HCT116 (cell line): ENCODE measurements at regions not wholly inside any gene's neighbourhood (a gene's known extent, or its start where the extent isn't known, plus 50 kb on each side); places are given as distances from the start of the nearest gene placed in this dataset.

Source experiments
- ATAC-seq: fragments of 200-7000 bp; cut with Tn5 transposase; 2 replicates; pipeline ENCODE4 v1.9.1; 2020; ENCODE audit warnings: mild to moderate bottlenecking, moderate library complexity
- BruUV-seq: library from RNA; stranded (reverse); fragments of 400-500 nt; replicated peaks from 2 replicates; lab custom pipeline; 2021; lab: Mats Ljungman, UMichigan
- CTCF ChIA-PET: fragments of 300-600 bp; sonication (Branson Sonifier 250); formaldehyde crosslinking; loops from one replicate; lab custom pipeline; 2021; ENCODE audit warnings: antibody characterized with exemption; lab: Charles Lee
- POLR2A ChIA-PET: fragments of 300-600, 350-600 bp; sonication (Branson Sonifier 250); formaldehyde crosslinking; loops from one replicate; lab custom pipeline; 2021; ENCODE audit warnings: antibody characterized with exemption; lab: Charles Lee
- RAD21 ChIA-PET, 2 experiments: fragments of 300-600 bp; sonication (Branson Sonifier 250); formaldehyde crosslinking; loops; one replicate each; lab custom pipeline; 2023; ENCODE audit warnings: low total read pairs in 2 of 2; ENCODE audit not compliant: uncharacterized antibody in 2 of 2, unreplicated experiment in 2 of 2, low non-redundant PET in 1 of 2; lab: Charles Lee
- DNase-seq: peaks from one replicate; pipeline ENCODE4 v3.0.0-alpha.2; 2010; ENCODE audit warnings: low read depth, low spot score
- H2AFZ ChIP-seq: fragments of 200-600 bp; shearing (Covaris generic), sonication (generic); 2 replicates; pipeline ENCODE4 v1.6.1; 2017; ENCODE audit warnings: low read depth, mixed run types, mixed read lengths, antibody characterized with exemption, low read length; ENCODE audit not compliant: poor library complexity, severe bottlenecking
- H3K27ac ChIP-seq: 2 replicates; pipeline ENCODE4 v1.5.1; 2012; ENCODE audit warnings: low read depth, low read length
- H3K27me3 ChIP-seq: fragments of 200-600 bp; sonication (generic); 2 replicates; pipeline ENCODE4 v1.6.1; 2016; ENCODE audit warnings: mixed run types, low read length, mixed read lengths; ENCODE audit not compliant: insufficient read depth
- H3K36me3 ChIP-seq, 2 experiments: fragments of 200-500 bp in 1 of 2; fragments of 200-600 bp in 1 of 2; sonication (Bioruptor generic) in 1 of 2; sonication (generic) in 1 of 2; 2 replicates each; pipeline versions ENCODE4 v1.5.1 to v1.6.1; 2014 to 2016; ENCODE audit warnings: low read length in 2 of 2, inconsistent platforms in 1 of 2, mixed read lengths in 1 of 2, mixed run types in 1 of 2; ENCODE audit not compliant: insufficient read depth in 2 of 2, control insufficient read depth in 1 of 2
- H3K4me1 ChIP-seq, 2 experiments: fragments of 200-600 bp in 1 of 2; sonication (generic) in 1 of 2; 2 replicates each; pipeline versions ENCODE4 v1.5.1 to v1.6.1; 2012 to 2017; ENCODE audit warnings: low read length in 2 of 2, inconsistent platforms in 1 of 2, mild to moderate bottlenecking in 1 of 2, mixed read lengths in 1 of 2, mixed run types in 1 of 2, moderate library complexity in 1 of 2; ENCODE audit not compliant: insufficient read depth in 2 of 2, control insufficient read depth in 1 of 2
- H3K4me2 ChIP-seq: fragments of 200-600 bp; sonication (generic); 2 replicates; pipeline ENCODE4 v1.6.1; 2017; ENCODE audit warnings: mixed run types, low read length, mixed read lengths
- H3K4me3 ChIP-seq, 2 experiments: fragments of 200-600 bp in 1 of 2; sonication (generic) in 1 of 2; replicated peaks in 1 of 2; 2 replicates each; pipeline ENCODE4 v1.5.1; 2011 to 2016; ENCODE audit warnings: low read length in 2 of 2, control low read depth in 1 of 2, low read depth in 1 of 2, mild to moderate bottlenecking in 1 of 2, mixed read lengths in 1 of 2, mixed run types in 1 of 2
- H3K79me2 ChIP-seq: fragments of 200-600 bp; sonication (generic); 2 replicates; pipeline ENCODE4 v1.6.1; 2017; ENCODE audit warnings: mild to moderate bottlenecking, mixed run types, low read length, moderate library complexity, mixed read lengths; ENCODE audit not compliant: insufficient read depth
- H3K9ac ChIP-seq: fragments of 200-600 bp; sonication (generic); 2 replicates; pipeline ENCODE4 v1.6.1; 2016; ENCODE audit warnings: low read length, mixed read lengths
- H3K9me2 ChIP-seq: fragments of 200-600 bp; sonication (generic), shearing (Covaris generic); 2 replicates; pipeline ENCODE4 v1.6.1; 2017; ENCODE audit warnings: mixed run types, mild to moderate bottlenecking, moderate library complexity; ENCODE audit not compliant: insufficient read depth
- H3K9me3 ChIP-seq, 2 experiments: fragments of 200-500 bp in 1 of 2; fragments of 200-600 bp in 1 of 2; sonication (Bioruptor generic) in 1 of 2; sonication (generic) in 1 of 2; 2 replicates each; pipeline ENCODE4 v1.6.1; 2014 to 2017; ENCODE audit warnings: low read length in 2 of 2, mixed read lengths in 2 of 2, inconsistent platforms in 1 of 2, low read depth in 1 of 2, mild to moderate bottlenecking in 1 of 2, mixed run types in 1 of 2, moderate library complexity in 1 of 2; ENCODE audit not compliant: control insufficient read depth in 1 of 2, insufficient read depth in 1 of 2
- H4K20me1 ChIP-seq: fragments of 200-600 bp; sonication (generic), shearing (Covaris generic); 2 replicates; pipeline ENCODE4 v1.6.1; 2017; ENCODE audit warnings: mixed run types, mild to moderate bottlenecking, moderate library complexity; ENCODE audit not compliant: insufficient read depth
- CEBPB ChIP-seq: IDR thresholded peaks from 2 replicates; pipeline ENCODE4 v1.6.1; 2012; ENCODE audit warnings: low read depth
- CTCF ChIP-seq, 3 experiments: fragments of 200-600 bp in 1 of 3; sonication (generic) in 1 of 3; IDR thresholded peaks in 2 of 3; conservative IDR thresholded peaks in 1 of 3; 2 replicates each; pipeline ENCODE4 v1.5.1; 2012 to 2017; ENCODE audit warnings: low read depth in 2 of 3, low read length in 2 of 3, antibody characterized with exemption in 1 of 3, borderline replicate concordance in 1 of 3, control low read depth in 1 of 3, mild to moderate bottlenecking in 1 of 3, mixed read lengths in 1 of 3, mixed run types in 1 of 3, moderate library complexity in 1 of 3; ENCODE audit not compliant: insufficient read depth in 1 of 3
- EGR1 ChIP-seq: IDR thresholded peaks from 2 replicates; pipeline ENCODE4 v1.6.1; 2012; ENCODE audit warnings: low read depth
- ELF1 ChIP-seq: IDR thresholded peaks from 2 replicates; pipeline ENCODE4 v1.6.1; 2012; ENCODE audit warnings: low read depth, borderline replicate concordance
- EZH2 ChIP-seq: fragments of 200-600 bp; sonication (generic); IDR thresholded peaks from 2 replicates; pipeline ENCODE4 v1.6.1; 2017; ENCODE audit warnings: antibody characterized with exemption, mixed run types
- EZH2phosphoT487 ChIP-seq: fragments of 200-600 bp; IDR thresholded peaks from 2 replicates; pipeline ENCODE4 v1.6.1; 2018; ENCODE audit warnings: antibody characterized with exemption, borderline replicate concordance
- FOSL1 ChIP-seq: IDR thresholded peaks from 2 replicates; pipeline ENCODE4 v1.6.1; 2012; ENCODE audit warnings: low read depth
- JUND ChIP-seq: IDR thresholded peaks from 2 replicates; pipeline ENCODE4 v1.6.1; 2012
- MAX ChIP-seq: IDR thresholded peaks from 2 replicates; pipeline ENCODE4 v1.6.1; 2012
- POLR2A ChIP-seq: IDR thresholded peaks from 2 replicates; pipeline ENCODE4 v1.7.0; 2011; ENCODE audit warnings: borderline replicate concordance; ENCODE audit not compliant: insufficient read depth, insufficient read length; ENCODE audit errors: extremely low read depth
- POLR2AphosphoS5 ChIP-seq: IDR thresholded peaks from 2 replicates; pipeline ENCODE4 v1.6.1; 2011; ENCODE audit warnings: mild to moderate bottlenecking, low read depth, low read length, moderate library complexity
- RAD21 ChIP-seq: IDR thresholded peaks from 2 replicates; pipeline ENCODE4 v1.6.1; 2012; ENCODE audit warnings: low read depth, mild to moderate bottlenecking
- SP1 ChIP-seq: IDR thresholded peaks from 2 replicates; pipeline ENCODE4 v1.6.1; 2012; ENCODE audit warnings: low read depth
- TCF7L2 ChIP-seq: IDR thresholded peaks from 2 replicates; pipeline ENCODE4 v1.7.0; 2011; ENCODE audit warnings: borderline replicate concordance, inconsistent platforms; ENCODE audit not compliant: insufficient read depth, insufficient read length; ENCODE audit errors: extremely low read depth
- YY1 ChIP-seq: IDR thresholded peaks from 2 replicates; pipeline ENCODE4 v1.6.1; 2011; ENCODE audit warnings: low read length, low read depth, moderate library complexity, mild to moderate bottlenecking; ENCODE audit not compliant: insufficient replicate concordance; ENCODE audit errors: extremely low read depth
- ZBTB33 ChIP-seq: IDR thresholded peaks from 2 replicates; pipeline ENCODE4 v1.6.1; 2011; ENCODE audit warnings: mild to moderate bottlenecking, low read length, moderate library complexity; ENCODE audit not compliant: insufficient replicate concordance; ENCODE audit errors: extremely low read depth
- ZFX ChIP-seq: fragments of 450-650 bp; IDR thresholded peaks from 2 replicates; pipeline ENCODE4 v1.6.1; 2017
- ZNF274 ChIP-seq: fragments of 200-500 bp; sonication (Bioruptor generic); IDR thresholded peaks from 2 replicates; pipeline ENCODE4 v1.6.1; 2014; ENCODE audit warnings: mild to moderate bottlenecking, low read depth, low read length, inconsistent platforms
- intact Hi-C: fragments of 100-400 bp; cut with micrococcal nuclease; formaldehyde crosslinking; loops from 2 replicates; pipeline ENCODE4 v1.10.0; 2022
- TF ChIP-seq, protein P1 (sequence below): IDR thresholded peaks from 2 replicates; pipeline ENCODE4 v1.6.1; 2012; ENCODE audit warnings: low read depth

- Histone ChIP-seq H3K4me1 (no peaks in the 10 kb centered on the region), H3K9ac (no peak overlapping the region), H3K36me3 (no peaks in the 10 kb centered on the region), H3K9me3 (no peaks in the 10 kb centered on the region), H3K4me3 (no peak overlapping the region), H2AFZ (no peak overlapping the region), H3K9me2 (no peaks in the 10 kb centered on the region), H3K4me2 (no peak overlapping the region), H3K27ac (no peak overlapping the region), H4K20me1 (no peaks in the 10 kb centered on the region), H3K79me2 (no peaks in the 10 kb centered on the region), H3K27me3 (peaks cover 63% of the 10 kb centered on the region)
- ChIA-PET RAD21 (no interaction called here), CTCF (no interaction called here), POLR2A (no interaction called here)
- intact Hi-C loops, result no loop called here
- TF ChIP-seq EZH2phosphoT487, result no peak
- TF ChIP-seq EGR1, result no peak
- no peak for TF ChIP-seq FOSL1
- TF ChIP-seq YY1, result no peak
- TF ChIP-seq EZH2, result no peak
- no peak for TF ChIP-seq SP1
- TF ChIP-seq CTCF (IDR thresholded peaks at IDR 0.05 in 2 of 3, conservative IDR thresholded peaks at IDR 0.05 in 1 of 3; ENCODE audit: borderline replicate concordance in 1 of 3, insufficient read depth in 1 of 3, low read depth in 2 of 3, low read length in 2 of 3), result no peak
- no peak for TF ChIP-seq ZNF274
- TF ChIP-seq POLR2A, result no peak
- no peak for TF ChIP-seq MAX
- no peak for TF ChIP-seq CEBPB
- TF ChIP-seq RAD21, result no peak
- no peak for TF ChIP-seq ZBTB33
- no peak for TF ChIP-seq ZFX
- TF ChIP-seq JUND, result no peak
- no peak for TF ChIP-seq ELF1
- TF ChIP-seq POLR2AphosphoS5, result no peak
- TF ChIP-seq, protein P1, sequence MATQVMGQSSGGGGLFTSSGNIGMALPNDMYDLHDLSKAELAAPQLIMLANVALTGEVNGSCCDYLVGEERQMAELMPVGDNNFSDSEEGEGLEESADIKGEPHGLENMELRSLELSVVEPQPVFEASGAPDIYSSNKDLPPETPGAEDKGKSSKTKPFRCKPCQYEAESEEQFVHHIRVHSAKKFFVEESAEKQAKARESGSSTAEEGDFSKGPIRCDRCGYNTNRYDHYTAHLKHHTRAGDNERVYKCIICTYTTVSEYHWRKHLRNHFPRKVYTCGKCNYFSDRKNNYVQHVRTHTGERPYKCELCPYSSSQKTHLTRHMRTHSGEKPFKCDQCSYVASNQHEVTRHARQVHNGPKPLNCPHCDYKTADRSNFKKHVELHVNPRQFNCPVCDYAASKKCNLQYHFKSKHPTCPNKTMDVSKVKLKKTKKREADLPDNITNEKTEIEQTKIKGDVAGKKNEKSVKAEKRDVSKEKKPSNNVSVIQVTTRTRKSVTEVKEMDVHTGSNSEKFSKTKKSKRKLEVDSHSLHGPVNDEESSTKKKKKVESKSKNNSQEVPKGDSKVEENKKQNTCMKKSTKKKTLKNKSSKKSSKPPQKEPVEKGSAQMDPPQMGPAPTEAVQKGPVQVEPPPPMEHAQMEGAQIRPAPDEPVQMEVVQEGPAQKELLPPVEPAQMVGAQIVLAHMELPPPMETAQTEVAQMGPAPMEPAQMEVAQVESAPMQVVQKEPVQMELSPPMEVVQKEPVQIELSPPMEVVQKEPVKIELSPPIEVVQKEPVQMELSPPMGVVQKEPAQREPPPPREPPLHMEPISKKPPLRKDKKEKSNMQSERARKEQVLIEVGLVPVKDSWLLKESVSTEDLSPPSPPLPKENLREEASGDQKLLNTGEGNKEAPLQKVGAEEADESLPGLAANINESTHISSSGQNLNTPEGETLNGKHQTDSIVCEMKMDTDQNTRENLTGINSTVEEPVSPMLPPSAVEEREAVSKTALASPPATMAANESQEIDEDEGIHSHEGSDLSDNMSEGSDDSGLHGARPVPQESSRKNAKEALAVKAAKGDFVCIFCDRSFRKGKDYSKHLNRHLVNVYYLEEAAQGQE, result no peak
- no peak for TF ChIP-seq TCF7L2
- no peak for DNase-seq
- no peak for ATAC-seq
- BruUV-seq, result no TSS peak
Observed at GRCh38 chr14:98844456-98844855, 427.5 kb downstream of the BCL11B start.
